ENCODE measurements at regions not wholly inside any gene's neighbourhood (a gene's known extent, or its start where the extent isn't known, plus 50 kb on each side); places are given as distances from the start of the nearest gene placed in this dataset.

- TF ChIP-seq, protein P1, sequence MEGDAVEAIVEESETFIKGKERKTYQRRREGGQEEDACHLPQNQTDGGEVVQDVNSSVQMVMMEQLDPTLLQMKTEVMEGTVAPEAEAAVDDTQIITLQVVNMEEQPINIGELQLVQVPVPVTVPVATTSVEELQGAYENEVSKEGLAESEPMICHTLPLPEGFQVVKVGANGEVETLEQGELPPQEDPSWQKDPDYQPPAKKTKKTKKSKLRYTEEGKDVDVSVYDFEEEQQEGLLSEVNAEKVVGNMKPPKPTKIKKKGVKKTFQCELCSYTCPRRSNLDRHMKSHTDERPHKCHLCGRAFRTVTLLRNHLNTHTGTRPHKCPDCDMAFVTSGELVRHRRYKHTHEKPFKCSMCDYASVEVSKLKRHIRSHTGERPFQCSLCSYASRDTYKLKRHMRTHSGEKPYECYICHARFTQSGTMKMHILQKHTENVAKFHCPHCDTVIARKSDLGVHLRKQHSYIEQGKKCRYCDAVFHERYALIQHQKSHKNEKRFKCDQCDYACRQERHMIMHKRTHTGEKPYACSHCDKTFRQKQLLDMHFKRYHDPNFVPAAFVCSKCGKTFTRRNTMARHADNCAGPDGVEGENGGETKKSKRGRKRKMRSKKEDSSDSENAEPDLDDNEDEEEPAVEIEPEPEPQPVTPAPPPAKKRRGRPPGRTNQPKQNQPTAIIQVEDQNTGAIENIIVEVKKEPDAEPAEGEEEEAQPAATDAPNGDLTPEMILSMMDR (IDR thresholded peaks at IDR 0.05; ENCODE audit: insufficient read depth, low read length), result no peak
- TF ChIP-seq POLR2AphosphoS5 (IDR thresholded peaks at IDR 0.05; ENCODE audit: low read depth), result no peak
- TF ChIP-seq GABPA (IDR thresholded peaks at IDR 0.05; ENCODE audit: low read depth), result no peak
- no peak for TF ChIP-seq REST (IDR thresholded peaks at IDR 0.05; ENCODE audit: insufficient replicate concordance, low read depth)
Measured at GRCh38 chr13:89738072-89738471, 1609.4 kb upstream of the MIR17HG start.
